ENCODE measurements at regions not wholly inside any gene's neighbourhood (a gene's known extent, or its start where the extent isn't known, plus 50 kb on each side); places are given as distances from the start of the nearest gene placed in this dataset.

GRCh38 chr2:39529836-39530235 lies 92.8 kb upstream of the MAP4K3 start:
- H3K14ac ChIP-seq (ENCODE audit: low read length in 2 of 2) = no peak overlapping the region
- H3K4me2 ChIP-seq (ENCODE audit: low read length, poor library complexity, severe bottlenecking) = no peak overlapping the region
- H3K27me3 ChIP-seq (ENCODE audit: control insufficient read depth in 1 of 2, insufficient read depth in 1 of 2, low read length in 2 of 2) = no peaks in the 10 kb centered on the region
- no peak overlapping the region for H3K4me3 ChIP-seq (ENCODE audit: insufficient read depth in 1 of 2, low read depth in 1 of 2, low read length in 2 of 2)
- DNase-seq = no peak
- H4K91ac ChIP-seq (ENCODE audit: low read length) = no peak overlapping the region
- H2BK120ac ChIP-seq (ENCODE audit: low read depth, low read length) = no peak overlapping the region
- no peaks in the 10 kb centered on the region for H3K79me1 ChIP-seq (replicated peaks; ENCODE audit: low read length, poor library complexity, severe bottlenecking)
- peaks cover 5% of the 10 kb centered on the region for H3K4me1 ChIP-seq (ENCODE audit: control insufficient read depth, insufficient read depth, low read depth, low read length)
- no peak overlapping the region for H2BK15ac ChIP-seq (ENCODE audit: low read depth, poor library complexity, severe bottlenecking)
- peak overlapping the region in 1 of 2 experiments; percentile 47 for H3K4ac ChIP-seq (ENCODE audit: low read depth in 1 of 2, low read length in 2 of 2)
- no peak overlapping the region for H4K8ac ChIP-seq (ENCODE audit: low read length)
- H2BK5ac ChIP-seq (ENCODE audit: low read depth, low read length, poor library complexity, severe bottlenecking) = no peak overlapping the region
- H2AK5ac ChIP-seq (ENCODE audit: low read length, severe bottlenecking) = no peak overlapping the region
- no peak overlapping the region for H3K27ac ChIP-seq (ENCODE audit: low read length, poor library complexity, severe bottlenecking)
- no peak overlapping the region for H3K18ac ChIP-seq (ENCODE audit: low read depth in 1 of 2, low read length in 2 of 2)
- no peaks in the 10 kb centered on the region for H3K9me3 ChIP-seq (ENCODE audit: control insufficient read depth, low read length)
- peak overlapping the region in 1 of 2 experiments; percentile 88 for H2BK12ac ChIP-seq (ENCODE audit: low read length in 2 of 2)
- 67% methylated on average over 1 of the region's 1 CpG for WGBS
- no peaks in the 10 kb centered on the region for H3K36me3 ChIP-seq (ENCODE audit: control insufficient read depth in 1 of 2, insufficient read depth in 2 of 2, low read depth in 1 of 2, low read length in 2 of 2)
- H3K23ac ChIP-seq (ENCODE audit: low read length in 2 of 2) = no peak overlapping the region
- peak overlapping the region; percentile 39 for H3K9ac ChIP-seq (ENCODE audit: low read length)
- H2AFZ ChIP-seq (ENCODE audit: low read depth, low read length) = no peak overlapping the region

- Histone ChIP-seq H3K27me3 (ENCODE audit: control insufficient read depth in 1 of 2, insufficient read depth in 1 of 2, low read length in 2 of 2) (no peaks in the 10 kb centered on the region), H2AK5ac (ENCODE audit: low read length, severe bottlenecking) (no peak overlapping the region), H3K27ac (ENCODE audit: low read length, poor library complexity, severe bottlenecking) (peak overlapping the region; percentile 69), H2AFZ (ENCODE audit: low read depth, low read length) (no peak overlapping the region), H3K4ac (ENCODE audit: low read depth in 1 of 2, low read length in 2 of 2) (no peak overlapping the region), H4K8ac (ENCODE audit: low read length) (no peak overlapping the region), H2BK5ac (ENCODE audit: low read depth, low read length, poor library complexity, severe bottlenecking) (no peak overlapping the region), H2BK15ac (ENCODE audit: low read depth, poor library complexity, severe bottlenecking) (no peak overlapping the region), H3K9me3 (ENCODE audit: control insufficient read depth, low read length) (no peaks in the 10 kb centered on the region), H2BK120ac (ENCODE audit: low read depth, low read length) (no peak overlapping the region), H2BK12ac (ENCODE audit: low read length in 2 of 2) (no peak overlapping the region), H3K4me3 (ENCODE audit: insufficient read depth in 1 of 2, low read depth in 1 of 2, low read length in 2 of 2) (no peak overlapping the region), H3K79me1 (replicated peaks; ENCODE audit: low read length, poor library complexity, severe bottlenecking) (no peaks in the 10 kb centered on the region), H3K4me1 (ENCODE audit: control insufficient read depth, insufficient read depth, low read depth, low read length) (peaks cover 5% of the 10 kb centered on the region), H3K9ac (ENCODE audit: low read length) (peak overlapping the region; percentile 39), H3K4me2 (ENCODE audit: low read length, poor library complexity, severe bottlenecking) (no peak overlapping the region), H3K18ac (ENCODE audit: low read depth in 1 of 2, low read length in 2 of 2) (no peak overlapping the region), H3K36me3 (ENCODE audit: control insufficient read depth in 1 of 2, insufficient read depth in 2 of 2, low read depth in 1 of 2, low read length in 2 of 2) (no peaks in the 10 kb centered on the region), H3K23ac (ENCODE audit: low read length in 2 of 2) (no peak overlapping the region), H4K91ac (ENCODE audit: low read length) (no peak overlapping the region), H3K14ac (ENCODE audit: low read length in 2 of 2) (no peak overlapping the region)
- no CpG with 5 or more reads among the region's 1 CpG for whole genome bisulfite sequencing
- DNase-seq = peak; percentile 90
Observed at GRCh38 chr2:39530411-39530866, 93.4 kb upstream of the MAP4K3 start.

GRCh38 chr2:39531220-39531777 lies 94.2 kb upstream of the MAP4K3 start:
- H3K79me1 ChIP-seq (replicated peaks; ENCODE audit: low read length, poor library complexity, severe bottlenecking) = no peaks in the 10 kb centered on the region
- H3K18ac ChIP-seq (ENCODE audit: low read depth in 1 of 2, low read length in 2 of 2) = peak overlapping the region; percentile 79 to 92
- no peak overlapping the region for H2BK5ac ChIP-seq (ENCODE audit: low read depth, low read length, poor library complexity, severe bottlenecking)
- no peak overlapping the region for H3K14ac ChIP-seq (ENCODE audit: low read length in 2 of 2)
- H3K27me3 ChIP-seq (ENCODE audit: control insufficient read depth in 1 of 2, insufficient read depth in 1 of 2, low read length in 2 of 2) = no peaks in the 10 kb centered on the region
- no peak overlapping the region for H2AFZ ChIP-seq (ENCODE audit: low read depth, low read length)
- no peak overlapping the region for H3K27ac ChIP-seq (ENCODE audit: low read length, poor library complexity, severe bottlenecking)
- no peak overlapping the region for H3K4me2 ChIP-seq (ENCODE audit: low read length, poor library complexity, severe bottlenecking)
- H3K4ac ChIP-seq (ENCODE audit: low read depth in 1 of 2, low read length in 2 of 2) = peak overlapping the region; percentile 12 to 46
- H3K4me1 ChIP-seq (ENCODE audit: control insufficient read depth, insufficient read depth, low read depth, low read length) = peaks cover 5% of the 10 kb centered on the region
- H3K36me3 ChIP-seq (ENCODE audit: control insufficient read depth in 1 of 2, insufficient read depth in 2 of 2, low read depth in 1 of 2, low read length in 2 of 2) = no peaks in the 10 kb centered on the region
- DNase-seq = no peak
- H2AK5ac ChIP-seq (ENCODE audit: low read length, severe bottlenecking) = peak overlapping the region; percentile 18
- WGBS = 99% methylated on average over 7 of the region's 7 CpGs
- peak overlapping the region; percentile 87 for H4K91ac ChIP-seq (ENCODE audit: low read length)
- peak overlapping the region; percentile 26 to 97 for H2BK12ac ChIP-seq (ENCODE audit: low read length in 2 of 2)
- H3K9me3 ChIP-seq (ENCODE audit: control insufficient read depth, low read length) = no peaks in the 10 kb centered on the region
- no peak overlapping the region for H3K23ac ChIP-seq (ENCODE audit: low read length in 2 of 2)
- H2BK15ac ChIP-seq (ENCODE audit: low read depth, poor library complexity, severe bottlenecking) = peak overlapping the region; percentile 67
- H4K8ac ChIP-seq (ENCODE audit: low read length) = peak overlapping the region; percentile 55
- H2BK120ac ChIP-seq (ENCODE audit: low read depth, low read length) = peak overlapping the region; percentile 52
- H3K9ac ChIP-seq (ENCODE audit: low read length) = no peak overlapping the region
- no peak overlapping the region for H3K4me3 ChIP-seq (ENCODE audit: insufficient read depth in 1 of 2, low read depth in 1 of 2, low read length in 2 of 2)

- over 99% methylated on average over 4 of the region's 4 CpGs for WGBS
- peak overlapping the region; percentile 64 for H4K91ac ChIP-seq (ENCODE audit: low read length)
- peaks cover 5% of the 10 kb centered on the region for H3K4me1 ChIP-seq (ENCODE audit: control insufficient read depth, insufficient read depth, low read depth, low read length)
- H2BK12ac ChIP-seq (ENCODE audit: low read length in 2 of 2) = peak overlapping the region; percentile 82 to 90
- H3K27ac ChIP-seq (ENCODE audit: low read length, poor library complexity, severe bottlenecking) = no peak overlapping the region
- no peaks in the 10 kb centered on the region for H3K36me3 ChIP-seq (ENCODE audit: control insufficient read depth in 1 of 2, insufficient read depth in 2 of 2, low read depth in 1 of 2, low read length in 2 of 2)
- no peaks in the 10 kb centered on the region for H3K9me3 ChIP-seq (ENCODE audit: control insufficient read depth, low read length)
- peak overlapping the region in 1 of 2 experiments; percentile 91 for H3K23ac ChIP-seq (ENCODE audit: low read length in 2 of 2)
- no peaks in the 10 kb centered on the region for H3K27me3 ChIP-seq (ENCODE audit: control insufficient read depth in 1 of 2, insufficient read depth in 1 of 2, low read length in 2 of 2)
- H2AK5ac ChIP-seq (ENCODE audit: low read length, severe bottlenecking) = peak overlapping the region; percentile 74
- H3K9ac ChIP-seq (ENCODE audit: low read length) = no peak overlapping the region
- H3K18ac ChIP-seq (ENCODE audit: low read depth in 1 of 2, low read length in 2 of 2) = peak overlapping the region in 1 of 2 experiments; percentile 65
- peak overlapping the region; percentile 57 for H2BK120ac ChIP-seq (ENCODE audit: low read depth, low read length)
- peak overlapping the region; percentile 59 for H4K8ac ChIP-seq (ENCODE audit: low read length)
- no peak overlapping the region for H2BK5ac ChIP-seq (ENCODE audit: low read depth, low read length, poor library complexity, severe bottlenecking)
- H2BK15ac ChIP-seq (ENCODE audit: low read depth, poor library complexity, severe bottlenecking) = no peak overlapping the region
- DNase-seq = no peak
- no peak overlapping the region for H3K4me3 ChIP-seq (ENCODE audit: insufficient read depth in 1 of 2, low read depth in 1 of 2, low read length in 2 of 2)
- no peak overlapping the region for H3K4ac ChIP-seq (ENCODE audit: low read depth in 1 of 2, low read length in 2 of 2)
- H2AFZ ChIP-seq (ENCODE audit: low read depth, low read length) = no peak overlapping the region
- no peak overlapping the region for H3K14ac ChIP-seq (ENCODE audit: low read length in 2 of 2)
- no peaks in the 10 kb centered on the region for H3K79me1 ChIP-seq (replicated peaks; ENCODE audit: low read length, poor library complexity, severe bottlenecking)
- no peak overlapping the region for H3K4me2 ChIP-seq (ENCODE audit: low read length, poor library complexity, severe bottlenecking)
Observed at GRCh38 chr2:39532933-39533332, 95.8 kb upstream of the MAP4K3 start.

Data from mesenchymal stem cell (in vitro differentiated cells and primary cell).